ENCODE measurements at regions not wholly inside any gene's neighbourhood (a gene's known extent, or its start where the extent isn't known, plus 50 kb on each side); places are given as distances from the start of the nearest gene placed in this dataset.

GRCh38 chr9:115439641-115440040, 321.7 kb upstream of the TNC start:
- Histone ChIP-seq H3K79me2 (ENCODE audit: insufficient read depth, low read length) (no peaks in the 10 kb centered on the region), H3K36me3 (ENCODE audit: low read length) (no peaks in the 10 kb centered on the region), H3K4me2 (ENCODE audit: low read depth, low read length, poor library complexity, severe bottlenecking) (no peak overlapping the region), H3F3A (ENCODE audit: insufficient read depth) (no peaks in the 10 kb centered on the region), H4K20me1 (ENCODE audit: low read depth, low read length) (no peaks in the 10 kb centered on the region), H3K4me3 (ENCODE audit: insufficient read depth, low read length, poor library complexity, severe bottlenecking) (no peak overlapping the region), H3K9me2 (replicated peaks; ENCODE audit: insufficient read depth, low read length) (no peaks in the 10 kb centered on the region), H2AFZ (ENCODE audit: low read depth, low read length, severe bottlenecking) (no peak overlapping the region), H3K9me3 (ENCODE audit: insufficient read depth, low read length) (no peaks in the 10 kb centered on the region), H3K27me3 (ENCODE audit: low read length) (no peaks in the 10 kb centered on the region), H3K27ac (ENCODE audit: low read depth, low read length) (no peak overlapping the region), H3K9ac (ENCODE audit: low read length) (no peak overlapping the region)
- no peak for TF ChIP-seq EZH2phosphoT487 (conservative IDR thresholded peaks at IDR 0.05; ENCODE audit: low read length)
- TF ChIP-seq, protein P1, sequence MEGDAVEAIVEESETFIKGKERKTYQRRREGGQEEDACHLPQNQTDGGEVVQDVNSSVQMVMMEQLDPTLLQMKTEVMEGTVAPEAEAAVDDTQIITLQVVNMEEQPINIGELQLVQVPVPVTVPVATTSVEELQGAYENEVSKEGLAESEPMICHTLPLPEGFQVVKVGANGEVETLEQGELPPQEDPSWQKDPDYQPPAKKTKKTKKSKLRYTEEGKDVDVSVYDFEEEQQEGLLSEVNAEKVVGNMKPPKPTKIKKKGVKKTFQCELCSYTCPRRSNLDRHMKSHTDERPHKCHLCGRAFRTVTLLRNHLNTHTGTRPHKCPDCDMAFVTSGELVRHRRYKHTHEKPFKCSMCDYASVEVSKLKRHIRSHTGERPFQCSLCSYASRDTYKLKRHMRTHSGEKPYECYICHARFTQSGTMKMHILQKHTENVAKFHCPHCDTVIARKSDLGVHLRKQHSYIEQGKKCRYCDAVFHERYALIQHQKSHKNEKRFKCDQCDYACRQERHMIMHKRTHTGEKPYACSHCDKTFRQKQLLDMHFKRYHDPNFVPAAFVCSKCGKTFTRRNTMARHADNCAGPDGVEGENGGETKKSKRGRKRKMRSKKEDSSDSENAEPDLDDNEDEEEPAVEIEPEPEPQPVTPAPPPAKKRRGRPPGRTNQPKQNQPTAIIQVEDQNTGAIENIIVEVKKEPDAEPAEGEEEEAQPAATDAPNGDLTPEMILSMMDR (IDR thresholded peaks at IDR 0.05; ENCODE audit: insufficient read depth, low read length, poor library complexity, severe bottlenecking), result no peak

- Histone ChIP-seq H3K36me3 (ENCODE audit: low read length) (no peaks in the 10 kb centered on the region), H4K20me1 (ENCODE audit: low read depth, low read length) (no peaks in the 10 kb centered on the region), H3K9me3 (ENCODE audit: insufficient read depth, low read length) (no peaks in the 10 kb centered on the region), H3K4me2 (ENCODE audit: low read depth, low read length, poor library complexity, severe bottlenecking) (no peak overlapping the region), H2AFZ (ENCODE audit: low read depth, low read length, severe bottlenecking) (no peak overlapping the region), H3K9ac (ENCODE audit: low read length) (no peak overlapping the region), H3K4me3 (ENCODE audit: insufficient read depth, low read length, poor library complexity, severe bottlenecking) (no peak overlapping the region), H3K27me3 (ENCODE audit: low read length) (no peaks in the 10 kb centered on the region; the same call in 1 of the 2 replicates), H3F3A (ENCODE audit: insufficient read depth) (no peaks in the 10 kb centered on the region), H3K27ac (ENCODE audit: low read depth, low read length) (no peak overlapping the region), H3K9me2 (replicated peaks; ENCODE audit: insufficient read depth, low read length) (no peaks in the 10 kb centered on the region), H3K79me2 (ENCODE audit: insufficient read depth, low read length) (no peaks in the 10 kb centered on the region)
- TF ChIP-seq, protein P1 (IDR thresholded peaks at IDR 0.05; ENCODE audit: insufficient read depth, low read length, poor library complexity, severe bottlenecking), result no peak
- TF ChIP-seq EZH2phosphoT487 (conservative IDR thresholded peaks at IDR 0.05; ENCODE audit: low read length), result no peak
Measured at GRCh38 chr9:115442054-115442453, 324.1 kb upstream of the TNC start.

GRCh38 chr9:115443890-115444289, 325.9 kb upstream of the TNC start:
- H3K9me3 ChIP-seq (ENCODE audit: insufficient read depth, low read length), result no peaks in the 10 kb centered on the region
- no peaks in the 10 kb centered on the region for H3K79me2 ChIP-seq (ENCODE audit: insufficient read depth, low read length)
- no peaks in the 10 kb centered on the region for H3K9me2 ChIP-seq (replicated peaks; ENCODE audit: insufficient read depth, low read length)
- H3F3A ChIP-seq (ENCODE audit: insufficient read depth), result no peaks in the 10 kb centered on the region
- H3K27me3 ChIP-seq (ENCODE audit: low read length), result no peaks in the 10 kb centered on the region; the same call in 1 of the 2 replicates
- H3K4me3 ChIP-seq (ENCODE audit: insufficient read depth, low read length, poor library complexity, severe bottlenecking), result no peak overlapping the region
- no peak overlapping the region for H3K27ac ChIP-seq (ENCODE audit: low read depth, low read length)
- TF ChIP-seq, protein P1 (IDR thresholded peaks at IDR 0.05; ENCODE audit: insufficient read depth, low read length, poor library complexity, severe bottlenecking), result no peak
- no peak for TF ChIP-seq EZH2phosphoT487 (conservative IDR thresholded peaks at IDR 0.05; ENCODE audit: low read length)
- no peak overlapping the region for H3K9ac ChIP-seq (ENCODE audit: low read length)
- no peak overlapping the region for H2AFZ ChIP-seq (ENCODE audit: low read depth, low read length, severe bottlenecking)
- no peaks in the 10 kb centered on the region for H4K20me1 ChIP-seq (ENCODE audit: low read depth, low read length)
- H3K36me3 ChIP-seq (ENCODE audit: low read length), result no peaks in the 10 kb centered on the region; the same call in 1 of the 2 replicates
- H3K4me2 ChIP-seq (ENCODE audit: low read depth, low read length, poor library complexity, severe bottlenecking), result no peak overlapping the region
